SK-N-SH treated with all-trans-retinoic acid at 6 μM for 48 hours (cell line): ENCODE measurements at regions not wholly inside any gene's neighbourhood (a gene's known extent, or its start where the extent isn't known, plus 50 kb on each side); places are given as distances from the start of the nearest gene placed in this dataset.

Source experiments
- ATAC-seq: fragments of 200-7000 bp; cut with Tn5 transposase; 3 replicates; pipeline ENCODE4 v1.9.1; 2020; ENCODE audit warnings: mild to moderate bottlenecking, moderate library complexity
- ARNTL ChIP-seq: fragments of 450-650 bp; formaldehyde crosslinking; IDR thresholded peaks from 2 replicates; pipeline ENCODE4 v1.5.0; 2020; ENCODE audit warnings: low read depth, mild to moderate bottlenecking, moderate library complexity, borderline replicate concordance
- BACH2 ChIP-seq: fragments of 250-450 bp; sonication (Bioruptor Pico); IDR thresholded peaks from 2 replicates; pipeline ENCODE4 v1.9.0; 2021; ENCODE audit warnings: mild to moderate bottlenecking, borderline replicate concordance
- CSDC2 ChIP-seq: fragments of 250-450 bp; sonication (Bioruptor Pico); IDR thresholded peaks from 2 replicates; pipeline ENCODE4 v1.5.0; 2020; ENCODE audit warnings: mild to moderate bottlenecking, moderate library complexity
- CSRNP3 ChIP-seq: fragments of 250-450 bp; sonication (Bioruptor Pico); IDR thresholded peaks from 2 replicates; pipeline ENCODE4 v1.5.1; 2021; ENCODE audit warnings: mild to moderate bottlenecking, moderate library complexity
- ESRRG ChIP-seq: fragments of 250-450 bp; sonication (Bioruptor Pico); IDR thresholded peaks from 2 replicates; pipeline ENCODE4 v1.6.1; 2021; ENCODE audit warnings: mild to moderate bottlenecking
- GLIS3 ChIP-seq: fragments of 250-450 bp; sonication (Bioruptor Pico); IDR thresholded peaks from 2 replicates; pipeline ENCODE4 v1.5.0; 2020; ENCODE audit warnings: mild to moderate bottlenecking, moderate library complexity
- ISL1 ChIP-seq: fragments of 250-450 bp; sonication (Bioruptor Pico); IDR thresholded peaks from 2 replicates; pipeline ENCODE4 v2.1.2; 2022; ENCODE audit warnings: mild to moderate bottlenecking, moderate library complexity
- PATZ1 ChIP-seq: fragments of 250-450 bp; sonication (Bioruptor Pico); IDR thresholded peaks from 2 replicates; pipeline ENCODE4 v1.8.0; 2020; ENCODE audit warnings: mild to moderate bottlenecking, moderate library complexity, borderline replicate concordance
- PPARA ChIP-seq: fragments of 250-450 bp; sonication (Bioruptor Pico); IDR thresholded peaks from 2 replicates; pipeline ENCODE4 v1.5.0; 2020; ENCODE audit warnings: mild to moderate bottlenecking, borderline replicate concordance
- RARB ChIP-seq: fragments of 250-450 bp; sonication (Bioruptor Pico); IDR thresholded peaks from 2 replicates; pipeline ENCODE4 v1.8.0; 2021; ENCODE audit warnings: mild to moderate bottlenecking, moderate library complexity
- TCF4 ChIP-seq: fragments of 250-450 bp; sonication (Bioruptor Pico); IDR thresholded peaks from 2 replicates; pipeline ENCODE4 v1.8.0; 2021; ENCODE audit warnings: mild to moderate bottlenecking, moderate library complexity, borderline replicate concordance
- TOX ChIP-seq: fragments of 250-450 bp; sonication (Bioruptor Pico); IDR thresholded peaks from 2 replicates; pipeline ENCODE4 v1.8.0; 2021; ENCODE audit warnings: mild to moderate bottlenecking, moderate library complexity, borderline replicate concordance
- TSHZ2 ChIP-seq: fragments of 250-450 bp; sonication (Bioruptor Pico); IDR thresholded peaks from 2 replicates; pipeline ENCODE4 v1.5.0; 2020; ENCODE audit warnings: mild to moderate bottlenecking, moderate library complexity
- ZC3H10 ChIP-seq: fragments of 250-450 bp; sonication (Bioruptor Pico); IDR thresholded peaks from 2 replicates; pipeline ENCODE4 v1.5.1; 2021; ENCODE audit warnings: mild to moderate bottlenecking, moderate library complexity
- ZFP3 ChIP-seq: fragments of 250-450 bp; sonication (Bioruptor Pico); IDR thresholded peaks from 2 replicates; pipeline ENCODE4 v1.5.0; 2020; ENCODE audit warnings: mild to moderate bottlenecking, moderate library complexity
- ZFP30 ChIP-seq: fragments of 450-650 bp; formaldehyde crosslinking; IDR thresholded peaks from 2 replicates; pipeline ENCODE4 v1.5.0; 2022; ENCODE audit warnings: mild to moderate bottlenecking, moderate library complexity
- ZNF70 ChIP-seq: fragments of 450-650 bp; formaldehyde crosslinking; IDR thresholded peaks from 2 replicates; pipeline ENCODE4 v1.5.0; 2020; ENCODE audit warnings: mild to moderate bottlenecking, moderate library complexity
- ZNF8 ChIP-seq: fragments of 450-650 bp; formaldehyde crosslinking; IDR thresholded peaks from 2 replicates; pipeline ENCODE4 v1.5.0; 2020; ENCODE audit warnings: mild to moderate bottlenecking, moderate library complexity
- TF ChIP-seq, protein P1 (sequence below): fragments of 250-450 bp; sonication (Bioruptor Pico); IDR thresholded peaks from 2 replicates; pipeline ENCODE4 v1.5.1; 2020; ENCODE audit warnings: low read depth, mild to moderate bottlenecking, moderate library complexity

DNA sequence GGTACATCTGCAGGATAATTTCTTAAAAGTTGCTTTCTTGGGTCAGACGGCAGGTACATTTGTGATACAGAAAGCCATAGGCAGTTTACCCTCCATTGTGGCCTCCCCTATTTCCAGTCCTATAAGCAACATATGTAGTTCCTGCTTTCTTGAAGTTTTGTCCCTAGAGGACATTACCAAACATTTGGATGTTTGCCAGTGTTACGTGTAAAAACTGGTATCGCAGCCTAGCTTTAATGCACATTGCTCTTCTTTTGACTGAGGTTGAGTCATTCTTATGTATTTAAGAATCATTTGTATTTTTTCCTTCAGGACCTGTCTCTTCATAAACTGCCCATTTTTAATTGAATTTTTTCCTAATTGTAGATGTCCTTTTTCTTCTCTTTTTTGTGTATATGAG, 114.3 kb downstream of the DIPK2A start:
- TF ChIP-seq ARNTL (CRISPR knock-in tag) (no peak), CSRNP3 (CRISPR knock-in tag) (no peak), TOX (CRISPR knock-in tag) (no peak), ZC3H10 (CRISPR knock-in tag) (no peak)
- TF ChIP-seq, protein P1, sequence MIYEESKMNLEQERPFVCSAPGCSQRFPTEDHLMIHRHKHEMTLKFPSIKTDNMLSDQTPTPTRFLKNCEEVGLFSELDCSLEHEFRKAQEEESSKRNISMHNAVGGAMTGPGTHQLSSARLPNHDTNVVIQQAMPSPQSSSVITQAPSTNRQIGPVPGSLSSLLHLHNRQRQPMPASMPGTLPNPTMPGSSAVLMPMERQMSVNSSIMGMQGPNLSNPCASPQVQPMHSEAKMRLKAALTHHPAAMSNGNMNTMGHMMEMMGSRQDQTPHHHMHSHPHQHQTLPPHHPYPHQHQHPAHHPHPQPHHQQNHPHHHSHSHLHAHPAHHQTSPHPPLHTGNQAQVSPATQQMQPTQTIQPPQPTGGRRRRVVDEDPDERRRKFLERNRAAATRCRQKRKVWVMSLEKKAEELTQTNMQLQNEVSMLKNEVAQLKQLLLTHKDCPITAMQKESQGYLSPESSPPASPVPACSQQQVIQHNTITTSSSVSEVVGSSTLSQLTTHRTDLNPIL (CRISPR knock-in tag), result no peak
- TF ChIP-seq, all 23 proteins: peak for 0
- ATAC-seq, result no peak

DNA sequence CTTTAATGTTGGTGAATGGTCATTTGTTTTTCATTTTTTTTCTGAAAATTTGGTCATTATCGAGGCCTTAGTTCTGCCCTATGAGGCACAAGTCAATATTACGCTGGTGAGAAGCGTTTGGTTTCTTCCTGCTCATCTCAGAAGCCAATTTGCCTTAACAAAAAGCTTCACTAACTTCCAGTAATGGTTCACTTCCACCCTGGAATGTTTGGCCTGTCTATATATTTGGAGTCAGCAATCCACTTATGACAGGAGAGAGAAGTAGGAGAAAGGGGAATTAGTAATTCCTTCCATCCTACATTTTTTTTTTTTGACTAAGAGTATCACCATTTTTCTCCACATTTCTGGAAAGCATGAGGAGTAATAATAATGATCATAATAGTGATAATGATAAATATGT, 124.4 kb downstream of the DIPK2A start:
- ATAC-seq, result no peak
- TF ChIP-seq ISL1 (CRISPR knock-in tag), result no peak
- no peak for TF ChIP-seq ZFP3 (CRISPR knock-in tag)
- no peak for TF ChIP-seq GLIS3 (CRISPR knock-in tag)
- no peak for TF ChIP-seq ZNF70 (CRISPR knock-in tag)
- TF ChIP-seq PATZ1, result no peak
- no peak for TF ChIP-seq ZFP30 (CRISPR knock-in tag)
- TF ChIP-seq BACH2 (CRISPR knock-in tag), result no peak
- no peak for TF ChIP-seq ZNF8 (CRISPR knock-in tag)
- TF ChIP-seq TCF4 (CRISPR knock-in tag), result no peak
- no peak for TF ChIP-seq CSDC2 (CRISPR knock-in tag)
- TF ChIP-seq, all 23 proteins: peak for 0

DNA sequence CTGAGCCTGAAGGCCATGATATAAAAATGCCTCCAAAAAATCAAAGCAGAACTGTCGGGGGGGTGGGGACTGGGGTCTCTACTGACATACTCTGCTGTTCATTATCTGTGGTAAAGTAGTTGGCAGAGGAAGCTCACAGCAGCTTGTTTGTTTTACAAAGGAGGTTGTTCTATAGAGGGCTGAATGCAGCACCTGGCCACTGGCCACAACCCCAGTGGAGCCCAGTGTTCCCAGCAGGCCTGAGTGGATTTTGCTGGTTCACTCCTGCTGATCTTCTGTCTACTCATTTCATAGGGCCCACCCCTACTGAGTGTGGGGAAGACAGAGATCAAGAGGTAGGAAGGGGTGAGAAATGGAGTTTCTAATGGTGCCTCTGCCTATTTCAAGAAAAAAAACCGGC, 125.5 kb downstream of the DIPK2A start:
- no peak for ATAC-seq
- no peak for TF ChIP-seq ESRRG (CRISPR knock-in tag)

DNA sequence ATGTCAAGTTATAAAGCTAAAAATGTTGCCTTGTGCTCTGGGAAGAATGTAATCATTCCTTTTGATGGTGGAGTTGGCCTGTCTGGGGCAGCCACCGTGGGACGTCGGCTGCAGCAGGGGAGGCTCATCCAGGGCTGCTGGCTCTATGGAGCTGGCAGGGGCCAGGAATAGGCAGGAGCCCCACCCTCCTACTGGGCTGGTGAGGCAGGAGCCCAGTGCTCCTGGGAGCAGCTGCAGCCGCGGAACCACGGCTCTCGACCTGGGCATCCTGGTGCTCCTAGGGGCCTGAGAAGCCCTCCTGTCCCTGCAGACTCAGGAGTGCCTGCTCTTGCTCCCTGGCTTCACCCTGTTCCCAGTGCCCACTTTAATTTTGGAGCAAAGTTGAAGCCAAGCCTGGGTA, 127.1 kb downstream of the DIPK2A start:
- no peak for ATAC-seq
- TF ChIP-seq TSHZ2, result no peak
- no peak for TF ChIP-seq GLIS3 (CRISPR knock-in tag)

DNA sequence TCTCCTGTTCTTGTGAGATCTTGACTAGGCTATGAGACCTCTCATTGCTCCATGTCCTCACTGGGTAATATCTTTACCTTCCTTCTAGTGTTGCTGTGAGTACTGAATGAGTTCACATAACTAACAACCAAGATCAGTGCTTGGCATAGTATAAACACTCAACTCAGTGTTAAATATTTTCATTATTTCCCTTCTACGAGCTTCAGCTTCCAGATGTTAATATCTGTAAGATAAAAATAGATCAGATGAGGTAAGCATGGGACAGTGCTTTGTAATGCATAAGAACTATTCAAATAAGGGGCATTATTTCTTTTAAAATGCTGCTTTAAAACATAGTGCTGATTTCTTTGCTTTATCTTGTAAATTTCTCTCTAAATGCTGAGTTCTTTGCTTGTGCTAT, 130.8 kb downstream of the DIPK2A start:
- no peak for ATAC-seq

More for the DNA sequence above, 130.8 kb downstream of the DIPK2A start:
- TF ChIP-seq PPARA (CRISPR knock-in tag) (no peak), RARB (CRISPR knock-in tag) (no peak), ZFP3 (CRISPR knock-in tag) (no peak)
- TF ChIP-seq, protein P1 (CRISPR knock-in tag), result no peak
